HEK293T (cell line): ENCODE measurements at regions not wholly inside any gene's neighbourhood (a gene's known extent, or its start where the extent isn't known, plus 50 kb on each side); places are given as distances from the start of the nearest gene placed in this dataset.

ENCODE experiments used
- BHLHE40 ChIP-seq: fragments of 450-650 bp; IDR thresholded peaks from 2 replicates; pipeline ENCODE4 v1.6.1; 2016; ENCODE audit warnings: mild to moderate bottlenecking, moderate library complexity, borderline replicate concordance
- FOXM1 ChIP-seq: fragments of 450-650 bp; IDR thresholded peaks from 2 replicates; pipeline ENCODE4 v1.6.1; 2017; ENCODE audit warnings: mild to moderate bottlenecking, borderline replicate concordance
- SP1 ChIP-seq: fragments of 450-650 bp; IDR thresholded peaks from 2 replicates; pipeline ENCODE4 v1.6.1; 2017

- no peak for TF ChIP-seq FOXM1
- TF ChIP-seq SP1: no peak
- TF ChIP-seq BHLHE40: no peak
These were observed 203.9 kb upstream of the TANK start for GRCh38 chr2:160956243-160956802.
